ENCODE measurements at regions not wholly inside any gene's neighbourhood (a gene's known extent, or its start where the extent isn't known, plus 50 kb on each side); places are given as distances from the start of the nearest gene placed in this dataset.

DNA sequence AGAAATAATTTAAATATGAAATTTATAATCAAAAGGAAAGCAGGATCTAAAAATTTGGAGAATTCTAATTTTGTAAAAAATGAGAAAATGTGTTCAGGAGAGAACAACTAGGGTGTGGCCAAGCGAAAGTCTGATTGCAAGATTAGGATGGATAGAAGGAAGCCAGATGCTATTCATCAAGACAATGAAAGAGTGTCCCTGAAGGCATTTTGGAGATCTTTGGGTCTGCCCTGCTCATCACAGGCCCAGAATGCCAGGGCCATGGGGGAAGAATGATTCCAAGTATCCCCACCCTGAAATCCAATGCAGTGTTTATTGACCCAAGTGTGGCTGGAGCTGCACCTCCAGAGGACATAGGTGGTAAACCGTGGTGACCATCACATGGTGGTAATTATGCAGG lies 724.0 kb upstream of the FZD8 start:
- H3K27me3 ChIP-seq (ENCODE audit: control insufficient read depth, insufficient read depth, low read length): no peaks in the 10 kb centered on the region
- no peak overlapping the region for H3K4me2 ChIP-seq (ENCODE audit: extremely low read depth, insufficient read depth, low read length)
- no peak overlapping the region for H3K4me3 ChIP-seq (replicated peaks in 1 of 4; ENCODE audit: control extremely low read depth in 1 of 4, insufficient read depth in 1 of 4, low read depth in 3 of 4, low read length in 4 of 4)
- TF ChIP-seq, protein P1, sequence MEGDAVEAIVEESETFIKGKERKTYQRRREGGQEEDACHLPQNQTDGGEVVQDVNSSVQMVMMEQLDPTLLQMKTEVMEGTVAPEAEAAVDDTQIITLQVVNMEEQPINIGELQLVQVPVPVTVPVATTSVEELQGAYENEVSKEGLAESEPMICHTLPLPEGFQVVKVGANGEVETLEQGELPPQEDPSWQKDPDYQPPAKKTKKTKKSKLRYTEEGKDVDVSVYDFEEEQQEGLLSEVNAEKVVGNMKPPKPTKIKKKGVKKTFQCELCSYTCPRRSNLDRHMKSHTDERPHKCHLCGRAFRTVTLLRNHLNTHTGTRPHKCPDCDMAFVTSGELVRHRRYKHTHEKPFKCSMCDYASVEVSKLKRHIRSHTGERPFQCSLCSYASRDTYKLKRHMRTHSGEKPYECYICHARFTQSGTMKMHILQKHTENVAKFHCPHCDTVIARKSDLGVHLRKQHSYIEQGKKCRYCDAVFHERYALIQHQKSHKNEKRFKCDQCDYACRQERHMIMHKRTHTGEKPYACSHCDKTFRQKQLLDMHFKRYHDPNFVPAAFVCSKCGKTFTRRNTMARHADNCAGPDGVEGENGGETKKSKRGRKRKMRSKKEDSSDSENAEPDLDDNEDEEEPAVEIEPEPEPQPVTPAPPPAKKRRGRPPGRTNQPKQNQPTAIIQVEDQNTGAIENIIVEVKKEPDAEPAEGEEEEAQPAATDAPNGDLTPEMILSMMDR (conservative IDR thresholded peaks at IDR 0.05 in 1 of 2, IDR thresholded peaks at IDR 0.05 in 1 of 2; ENCODE audit: low read depth in 1 of 2, low read length in 2 of 2): no peak
- TF ChIP-seq EZH2 (IDR thresholded peaks at IDR 0.05; ENCODE audit: low read length, missing control alignments): no peak
- DNase-seq (ENCODE audit: low read depth in 2 of 2): no peak
- no peaks in the 10 kb centered on the region for H3K36me3 ChIP-seq (ENCODE audit: control insufficient read depth, insufficient read depth, low read length)
- no peaks in the 10 kb centered on the region for H3K9me3 ChIP-seq (ENCODE audit: control insufficient read depth, insufficient read depth, low read depth, low read length)
- no peaks in the 10 kb centered on the region for H4K20me1 ChIP-seq (ENCODE audit: control insufficient read depth, extremely low read depth, insufficient read depth, low read length)
- no peak overlapping the region for H2AFZ ChIP-seq (ENCODE audit: low read length)
- H3K79me2 ChIP-seq (ENCODE audit: control insufficient read depth, insufficient read depth, low read length): no peaks in the 10 kb centered on the region
- no peak overlapping the region for H3K9ac ChIP-seq (ENCODE audit: insufficient read depth, low read length)
- H3K4me1 ChIP-seq (ENCODE audit: control insufficient read depth, extremely low read depth, insufficient read depth, low read length): no peaks in the 10 kb centered on the region
- no peak overlapping the region for H3K27ac ChIP-seq (ENCODE audit: insufficient read depth, low read length)

DNA sequence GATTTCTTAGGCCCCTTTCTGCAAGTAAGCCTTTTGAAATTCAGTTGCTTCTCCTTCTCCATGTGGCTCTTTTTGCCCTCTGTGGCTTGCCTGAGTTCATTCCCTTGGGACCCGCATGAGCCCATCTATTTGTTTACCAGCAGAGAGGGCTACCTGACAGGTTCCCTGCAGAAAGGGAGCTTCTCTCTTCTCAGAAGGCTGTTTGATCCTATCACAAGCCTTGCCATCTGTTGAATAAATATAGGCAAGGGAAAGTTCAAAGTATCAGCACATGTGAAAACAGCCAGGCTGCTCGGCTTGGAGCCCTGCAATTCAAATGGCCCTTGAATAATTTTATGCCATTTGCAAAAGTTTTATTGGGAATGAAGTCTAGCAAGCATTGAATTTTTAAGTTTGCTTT lies 720.2 kb upstream of the FZD8 start:
- Histone ChIP-seq H3K4me3 (replicated peaks in 1 of 4; ENCODE audit: control extremely low read depth in 1 of 4, insufficient read depth in 1 of 4, low read depth in 3 of 4, low read length in 4 of 4) (no peak overlapping the region), H3K36me3 (ENCODE audit: control insufficient read depth, insufficient read depth, low read length) (no peaks in the 10 kb centered on the region), H3K4me1 (ENCODE audit: control insufficient read depth, extremely low read depth, insufficient read depth, low read length) (no peaks in the 10 kb centered on the region), H3K27me3 (ENCODE audit: control insufficient read depth, insufficient read depth, low read length) (no peaks in the 10 kb centered on the region), H3K27ac (ENCODE audit: insufficient read depth, low read length) (no peak overlapping the region), H3K9ac (ENCODE audit: insufficient read depth, low read length) (no peak overlapping the region), H3K9me3 (ENCODE audit: control insufficient read depth, insufficient read depth, low read depth, low read length) (no peaks in the 10 kb centered on the region), H3K4me2 (ENCODE audit: extremely low read depth, insufficient read depth, low read length) (no peak overlapping the region), H3K79me2 (ENCODE audit: control insufficient read depth, insufficient read depth, low read length) (no peaks in the 10 kb centered on the region), H4K20me1 (ENCODE audit: control insufficient read depth, extremely low read depth, insufficient read depth, low read length) (no peaks in the 10 kb centered on the region), H2AFZ (ENCODE audit: low read length) (no peak overlapping the region)
- TF ChIP-seq, protein P1 (conservative IDR thresholded peaks at IDR 0.05 in 1 of 2, IDR thresholded peaks at IDR 0.05 in 1 of 2; ENCODE audit: low read depth in 1 of 2, low read length in 2 of 2): no peak
- TF ChIP-seq EZH2 (IDR thresholded peaks at IDR 0.05; ENCODE audit: low read length, missing control alignments): no peak
- DNase-seq (ENCODE audit: low read depth in 2 of 2): no peak

DNA sequence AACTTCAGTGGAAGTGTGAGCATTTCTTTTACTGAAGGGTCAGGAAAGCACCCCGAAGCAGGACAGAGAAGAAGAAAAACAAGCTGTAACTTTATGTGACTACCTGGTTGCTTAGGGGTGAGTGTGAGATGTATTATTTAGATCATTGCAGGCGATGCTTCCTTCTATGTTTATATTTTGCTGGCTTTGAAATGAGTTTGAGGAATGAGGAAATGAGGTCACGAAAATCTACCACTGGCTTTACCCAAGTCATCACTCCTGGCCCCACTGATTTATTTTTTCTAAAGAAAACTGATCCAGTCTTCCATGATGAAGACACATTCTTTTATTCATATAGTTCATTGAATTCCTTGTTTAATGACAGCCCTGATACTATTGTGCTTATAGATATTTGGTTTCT lies 716.6 kb upstream of the FZD8 start:
- Histone ChIP-seq H2AFZ (ENCODE audit: low read length) (no peak overlapping the region), H3K4me1 (ENCODE audit: control insufficient read depth, extremely low read depth, insufficient read depth, low read length) (no peaks in the 10 kb centered on the region), H3K36me3 (ENCODE audit: control insufficient read depth, insufficient read depth, low read length) (no peaks in the 10 kb centered on the region), H3K27me3 (ENCODE audit: control insufficient read depth, insufficient read depth, low read length) (no peaks in the 10 kb centered on the region), H3K79me2 (ENCODE audit: control insufficient read depth, insufficient read depth, low read length) (no peaks in the 10 kb centered on the region), H3K4me3 (replicated peaks in 1 of 4; ENCODE audit: control extremely low read depth in 1 of 4, insufficient read depth in 1 of 4, low read depth in 3 of 4, low read length in 4 of 4) (no peak overlapping the region), H3K4me2 (ENCODE audit: extremely low read depth, insufficient read depth, low read length) (no peak overlapping the region), H4K20me1 (ENCODE audit: control insufficient read depth, extremely low read depth, insufficient read depth, low read length) (no peaks in the 10 kb centered on the region), H3K9ac (ENCODE audit: insufficient read depth, low read length) (no peak overlapping the region), H3K27ac (ENCODE audit: insufficient read depth, low read length) (no peak overlapping the region), H3K9me3 (ENCODE audit: control insufficient read depth, insufficient read depth, low read depth, low read length) (no peaks in the 10 kb centered on the region)
- no peak for DNase-seq (ENCODE audit: low read depth in 2 of 2)
- TF ChIP-seq, protein P1 (conservative IDR thresholded peaks at IDR 0.05 in 1 of 2, IDR thresholded peaks at IDR 0.05 in 1 of 2; ENCODE audit: low read depth in 1 of 2, low read length in 2 of 2): no peak
- TF ChIP-seq EZH2 (IDR thresholded peaks at IDR 0.05; ENCODE audit: low read length, missing control alignments): no peak

Measured in fibroblast of lung (primary cell).